GM21447 (cell line): ENCODE measurements at regions not wholly inside any gene's neighbourhood (a gene's known extent, or its start where the extent isn't known, plus 50 kb on each side); places are given as distances from the start of the nearest gene placed in this dataset.

ENCODE experiments used
- ATAC-seq: cut with Tn5 transposase; IDR thresholded peaks from one replicate; pipeline ENCODE4 v1.9.1; 2021; ENCODE audit not compliant: unreplicated experiment

- ATAC-seq = no peak
These were observed 488.2 kb downstream of the TLE4 start for GRCh38 chr9:80059979-80060378.

- no peak for ATAC-seq
These were observed 487.4 kb downstream of the TLE4 start for GRCh38 chr9:80059191-80059590.

- no peak for ATAC-seq
These were observed 481.1 kb downstream of the TLE4 start for GRCh38 chr9:80052830-80053229.

- no peak for ATAC-seq
These were observed 477.5 kb downstream of the TLE4 start for GRCh38 chr9:80049096-80049782.

- ATAC-seq = no peak
These were observed 474.7 kb downstream of the TLE4 start for GRCh38 chr9:80046481-80046880.

- ATAC-seq = no peak
These were observed 470.1 kb downstream of the TLE4 start for GRCh38 chr9:80041821-80042220.

- ATAC-seq = no peak
These were observed 468.7 kb downstream of the TLE4 start for GRCh38 chr9:80040457-80040856.

- ATAC-seq = no peak
These were observed 459.0 kb downstream of the TLE4 start for GRCh38 chr9:80030801-80031200.

GRCh38 chr9:80028501-80028900 is 456.7 kb downstream of the TLE4 start:
- no peak for ATAC-seq

GRCh38 chr9:80025796-80026520 is 454.2 kb downstream of the TLE4 start:
- no peak for ATAC-seq

- ATAC-seq = no peak
These were observed 453.4 kb downstream of the TLE4 start for GRCh38 chr9:80025131-80025530.

GRCh38 chr9:80020530-80020929 is 448.8 kb downstream of the TLE4 start:
- ATAC-seq = no peak

- no peak for ATAC-seq
These were observed 448.3 kb downstream of the TLE4 start for GRCh38 chr9:80020056-80020455.

GRCh38 chr9:80013891-80014290 is 442.1 kb downstream of the TLE4 start:
- ATAC-seq = no peak

GRCh38 chr9:80012557-80013330 is 441.0 kb downstream of the TLE4 start:
- ATAC-seq = no peak

- ATAC-seq = no peak
These were observed 437.4 kb downstream of the TLE4 start for GRCh38 chr9:80009204-80009603.

- ATAC-seq = no peak
These were observed 432.9 kb downstream of the TLE4 start for GRCh38 chr9:80004714-80005113.

GRCh38 chr9:79990536-79990935 is 418.8 kb downstream of the TLE4 start:
- ATAC-seq = no peak

- ATAC-seq = no peak
These were observed 417.3 kb downstream of the TLE4 start for GRCh38 chr9:79989079-79989478.

- ATAC-seq = no peak
These were observed 416.4 kb downstream of the TLE4 start for GRCh38 chr9:79988126-79988525.

- ATAC-seq = no peak
These were observed 414.7 kb downstream of the TLE4 start for GRCh38 chr9:79986437-79986836.

- no peak for ATAC-seq
These were observed 414.0 kb downstream of the TLE4 start for GRCh38 chr9:79985772-79986171.
